Astrocyte (in vitro differentiated cells and primary cell): ENCODE measurements at regions not wholly inside any gene's neighbourhood (a gene's known extent, or its start where the extent isn't known, plus 50 kb on each side); places are given as distances from the start of the nearest gene placed in this dataset.

Experiments
- DNase-seq: peaks from one replicate; pipeline ENCODE4 v3.0.0-alpha.2; 2010; ENCODE audit warnings: low read depth
- FAIRE-seq: peaks from 2 replicates; lab custom pipeline; 2011; peaks lifted over from hg19 to GRCh38; lab: Jason Lieb, UNC
- H2AFZ ChIP-seq: 2 replicates; pipeline ENCODE4 v1.6.0; 2012; ENCODE audit warnings: low read depth, low read length, inconsistent platforms
- H3K27ac ChIP-seq: 2 replicates; pipeline ENCODE4 v1.5.1; 2011; ENCODE audit warnings: low read depth, low read length, inconsistent platforms
- H3K27me3 ChIP-seq: 2 replicates; pipeline ENCODE4 v1.6.0; 2011; ENCODE audit warnings: low read length, inconsistent platforms; ENCODE audit not compliant: insufficient read depth
- H3K36me3 ChIP-seq: 2 replicates; pipeline ENCODE4 v1.5.1; 2011; ENCODE audit warnings: low read length, inconsistent platforms; ENCODE audit not compliant: insufficient read depth
- H3K4me1 ChIP-seq: 2 replicates; pipeline ENCODE4 v1.5.1; 2011; ENCODE audit warnings: low read length, inconsistent platforms; ENCODE audit not compliant: insufficient read depth
- H3K4me2 ChIP-seq: 2 replicates; pipeline ENCODE4 v1.6.0; 2012; ENCODE audit warnings: low read length, inconsistent platforms
- H3K4me3 ChIP-seq: 2 replicates; pipeline ENCODE4 v1.5.1; 2011; ENCODE audit warnings: low read depth, mild to moderate bottlenecking, low read length, inconsistent platforms; ENCODE audit not compliant: insufficient read depth
- H3K79me2 ChIP-seq: 2 replicates; pipeline ENCODE4 v1.6.0; 2012; ENCODE audit warnings: mild to moderate bottlenecking, low read length, inconsistent platforms; ENCODE audit not compliant: insufficient read depth
- H3K9ac ChIP-seq: 2 replicates; pipeline ENCODE4 v1.6.0; 2012; ENCODE audit warnings: mild to moderate bottlenecking, low read length, inconsistent platforms
- H3K9me3 ChIP-seq: 2 replicates; pipeline ENCODE4 v1.5.1; 2012; ENCODE audit warnings: low read depth, mild to moderate bottlenecking, low read length, inconsistent platforms; ENCODE audit not compliant: insufficient read depth
- H4K20me1 ChIP-seq: 2 replicates; pipeline ENCODE4 v1.6.0; 2012; ENCODE audit warnings: low read length, inconsistent platforms; ENCODE audit not compliant: insufficient read depth
- H3K27ac Mint-ChIP-seq: one replicate; pipeline ENCODE4 v1.8.0; 2021; ENCODE audit warnings: mild to moderate bottlenecking, mixed read lengths; ENCODE audit not compliant: unreplicated experiment
- H3K27me3 Mint-ChIP-seq: one replicate; pipeline ENCODE4 v1.8.0; 2021; ENCODE audit warnings: low read depth, mixed read lengths; ENCODE audit not compliant: unreplicated experiment
- H3K36me3 Mint-ChIP-seq: one replicate; pipeline ENCODE4 v1.8.0; 2021; ENCODE audit warnings: low read depth, mixed read lengths; ENCODE audit not compliant: unreplicated experiment
- H3K4me1 Mint-ChIP-seq: one replicate; pipeline ENCODE4 v1.8.0; 2021; ENCODE audit warnings: low read depth, mixed read lengths; ENCODE audit not compliant: unreplicated experiment
- H3K4me3 Mint-ChIP-seq: one replicate; pipeline ENCODE4 v1.8.0; 2021; ENCODE audit warnings: mild to moderate bottlenecking, moderate library complexity, mixed read lengths; ENCODE audit not compliant: unreplicated experiment
- H3K9me3 Mint-ChIP-seq: one replicate; pipeline ENCODE4 v1.8.0; 2021; ENCODE audit warnings: mild to moderate bottlenecking, mixed read lengths; ENCODE audit not compliant: unreplicated experiment
- CTCF ChIP-seq: IDR thresholded peaks from 2 replicates; pipeline ENCODE4 v1.5.1; 2011; ENCODE audit warnings: low read depth, mild to moderate bottlenecking, inconsistent platforms, low read length, moderate library complexity; ENCODE audit not compliant: insufficient read depth
- EZH2 ChIP-seq: IDR thresholded peaks from 2 replicates; pipeline ENCODE4 v1.6.1; 2012; ENCODE audit warnings: mild to moderate bottlenecking, low read length, inconsistent platforms; ENCODE audit not compliant: insufficient read depth

GRCh38 chr4:31307029-31307428, 586.9 kb downstream of the PCDH7 start:
- DNase-seq (peak; percentile 3), FAIRE-seq (no peak)
- H3K27me3 ChIP-seq, result no peaks in the 10 kb centered on the region

GRCh38 chr4:31324814-31325213, 604.6 kb downstream of the PCDH7 start:
- Histone ChIP-seq H3K4me3 (no peak overlapping the region), H3K27me3 (no peaks in the 10 kb centered on the region), H3K27ac (no peak overlapping the region), H2AFZ (no peak overlapping the region), H3K4me1 (no peaks in the 10 kb centered on the region), H3K9me3 (no peaks in the 10 kb centered on the region), H4K20me1 (no peaks in the 10 kb centered on the region), H3K9ac (no peak overlapping the region), H3K4me2 (no peak overlapping the region), H3K79me2 (no peaks in the 10 kb centered on the region), H3K36me3 (no peaks in the 10 kb centered on the region)
- no peak for DNase-seq
- H3K4me1 Mint-ChIP-seq, result no peaks in the 10 kb centered on the region
- no peak for TF ChIP-seq EZH2
- no peak for TF ChIP-seq CTCF
- FAIRE-seq, result no peak
- no peaks in the 10 kb centered on the region for H3K36me3 Mint-ChIP-seq
- H3K9me3 Mint-ChIP-seq, result no peaks in the 10 kb centered on the region
- H3K27me3 Mint-ChIP-seq, result no peaks in the 10 kb centered on the region
- no peak overlapping the region for H3K27ac Mint-ChIP-seq
- no peak overlapping the region for H3K4me3 Mint-ChIP-seq

More at GRCh38 chr4:31307029-31307428, 586.9 kb downstream of the PCDH7 start:
- Mint-ChIP-seq H3K27me3 (peaks cover 9% of the 10 kb centered on the region), H3K36me3 (no peaks in the 10 kb centered on the region), H3K9me3 (no peaks in the 10 kb centered on the region), H3K27ac (no peak overlapping the region), H3K4me3 (no peak overlapping the region), H3K4me1 (no peaks in the 10 kb centered on the region)
- Histone ChIP-seq H3K4me1 (no peaks in the 10 kb centered on the region), H3K27ac (no peak overlapping the region), H3K36me3 (no peaks in the 10 kb centered on the region), H3K4me2 (no peak overlapping the region), H3K9me3 (no peaks in the 10 kb centered on the region), H2AFZ (no peak overlapping the region), H4K20me1 (no peaks in the 10 kb centered on the region), H3K9ac (no peak overlapping the region), H3K4me3 (no peak overlapping the region), H3K79me2 (no peaks in the 10 kb centered on the region)
- TF ChIP-seq CTCF, result no peak
- no peak for TF ChIP-seq EZH2

DNA sequence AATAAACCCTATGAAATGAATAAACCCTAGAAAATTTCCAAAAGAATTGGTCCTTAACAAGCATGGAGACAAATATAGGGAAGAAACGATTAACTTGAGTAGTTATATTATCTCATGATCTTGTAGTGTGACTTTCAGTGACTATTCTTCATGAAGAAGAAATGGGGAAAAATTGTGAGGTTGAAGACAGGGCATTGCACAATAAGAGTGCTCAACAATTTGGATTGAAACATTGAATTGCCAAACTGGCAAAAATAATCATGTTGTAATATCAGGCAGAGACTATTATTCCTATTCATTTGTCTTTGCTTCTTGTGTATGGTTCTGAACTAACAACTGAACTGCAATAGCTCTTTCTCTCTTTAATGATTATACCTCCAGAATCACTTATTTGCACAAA, 605.1 kb downstream of the PCDH7 start:
- no peaks in the 10 kb centered on the region for H3K79me2 ChIP-seq
- DNase-seq, result no peak
- H3K27me3 ChIP-seq, result no peaks in the 10 kb centered on the region
- no peak overlapping the region for H3K4me3 Mint-ChIP-seq
- H3K27me3 Mint-ChIP-seq, result no peaks in the 10 kb centered on the region
- H3K4me1 ChIP-seq, result no peaks in the 10 kb centered on the region
- no peak overlapping the region for H3K4me2 ChIP-seq
- no peaks in the 10 kb centered on the region for H3K36me3 Mint-ChIP-seq
- no peaks in the 10 kb centered on the region for H3K4me1 Mint-ChIP-seq
- H3K4me3 ChIP-seq, result no peak overlapping the region
- FAIRE-seq, result no peak
- no peaks in the 10 kb centered on the region for H4K20me1 ChIP-seq
- no peak overlapping the region for H2AFZ ChIP-seq
- no peak overlapping the region for H3K9ac ChIP-seq
- no peaks in the 10 kb centered on the region for H3K9me3 ChIP-seq
- H3K27ac ChIP-seq, result no peak overlapping the region
- no peaks in the 10 kb centered on the region for H3K9me3 Mint-ChIP-seq
- no peak for TF ChIP-seq CTCF
- no peak for TF ChIP-seq EZH2
- H3K27ac Mint-ChIP-seq, result no peak overlapping the region
- no peaks in the 10 kb centered on the region for H3K36me3 ChIP-seq
